ENCODE measurements at regions not wholly inside any gene's neighbourhood (a gene's known extent, or its start where the extent isn't known, plus 50 kb on each side); places are given as distances from the start of the nearest gene placed in this dataset.
"Not testable (repeated sequence)": the region's sequence is repeated elsewhere in the genome, so short reads cannot be mapped to it uniquely, and the experiment has no call there.

- DNase-seq: no peak
These were observed 121.4 kb upstream of the SGO1 start for GRCh38 chr3:20307383-20307782.

GRCh38 chr3:20305647-20306046 is 119.6 kb upstream of the SGO1 start:
- no peak for DNase-seq

GRCh38 chr3:20302766-20303165 is 116.8 kb upstream of the SGO1 start:
- no peak for DNase-seq

- no peak for DNase-seq
These were observed 102.0 kb upstream of the SGO1 start for GRCh38 chr3:20288050-20288449.

GRCh38 chr3:20280257-20280656 is 94.3 kb upstream of the SGO1 start:
- no peak for DNase-seq

GRCh38 chr3:20265977-20266376 is 80.0 kb upstream of the SGO1 start:
- not testable (repeated sequence) for DNase-seq

GRCh38 chr3:20264900-20265567 is 79.0 kb upstream of the SGO1 start:
- DNase-seq: no peak

- DNase-seq: no peak
These were observed 72.4 kb upstream of the SGO1 start for GRCh38 chr3:20258371-20258770.

GRCh38 chr3:20256144-20256543 is 70.1 kb upstream of the SGO1 start:
- no peak for DNase-seq

- DNase-seq: no peak
These were observed 68.5 kb upstream of the SGO1 start for GRCh38 chr3:20254268-20255117.

GRCh38 chr3:20250786-20251185 is 64.8 kb upstream of the SGO1 start:
- no peak for DNase-seq

GRCh38 chr3:20250314-20250713 is 64.3 kb upstream of the SGO1 start:
- no peak for DNase-seq

- DNase-seq: no peak
These were observed 60.7 kb upstream of the SGO1 start for GRCh38 chr3:20246662-20247061.

- DNase-seq: no peak
These were observed 59.8 kb upstream of the SGO1 start for GRCh38 chr3:20245781-20246180.

- DNase-seq: no peak
These were observed 54.3 kb upstream of the SGO1 start for GRCh38 chr3:20240154-20240883.

GRCh38 chr3:20238199-20238598 is 52.2 kb upstream of the SGO1 start:
- DNase-seq: not testable (repeated sequence)

- DNase-seq: no peak
These were observed 50.6 kb upstream of the SGO1 start for GRCh38 chr3:20236603-20237002.
